SK-N-SH (cell line): ENCODE measurements at regions not wholly inside any gene's neighbourhood (a gene's known extent, or its start where the extent isn't known, plus 50 kb on each side); places are given as distances from the start of the nearest gene placed in this dataset.

Experiments used
- CTCF ChIA-PET: fragments of 300-600, 350-600 bp; formaldehyde crosslinking; extraction: SDS; loops from one replicate; lab custom pipeline; 2021; lab: Yijun Ruan, JAX
- POLR2A ChIA-PET: fragments of 350-600 bp; sonication (Branson Sonifier 250); formaldehyde crosslinking; extraction: SDS; loops from one replicate; lab custom pipeline; 2020; ENCODE audit warnings: antibody characterized with exemption, inconsistent platforms; lab: Yijun Ruan, JAX
- DNase-seq: peaks from one replicate; pipeline ENCODE4 v3.0.0; 2012
- H2AFZ ChIP-seq: fragments of 200-600 bp; sonication (generic); 2 replicates; pipeline ENCODE4 v1.8.1; 2016; ENCODE audit warnings: antibody characterized with exemption, mild to moderate bottlenecking, low read depth
- H3F3A ChIP-seq: fragments of 200-600 bp; sonication (generic); replicated peaks from 2 replicates; pipeline ENCODE3; 2016; ENCODE audit warnings: antibody characterized with exemption, mild to moderate bottlenecking; ENCODE audit not compliant: insufficient read depth
- H3K27ac ChIP-seq, 2 experiments: fragments of 200-500 bp in 1 of 2; fragments of 200-600 bp in 1 of 2; sonication (Bioruptor generic) in 1 of 2; sonication (generic), shearing (Covaris generic) in 1 of 2; 2 replicates each; pipeline versions ENCODE4 v1.5.1 to v1.6.1; 2014 to 2016; ENCODE audit warnings: low read depth in 2 of 2, inconsistent platforms in 1 of 2, low read length in 1 of 2, mild to moderate bottlenecking in 1 of 2, mixed read lengths in 1 of 2
- H3K27me3 ChIP-seq: fragments of 200-600 bp; sonication (generic), shearing (Covaris generic); 2 replicates; pipeline ENCODE4 v1.6.1; 2016; ENCODE audit warnings: mixed run types; ENCODE audit not compliant: insufficient read depth
- H3K36me3 ChIP-seq, 2 experiments: fragments of 200-500 bp in 1 of 2; fragments of 200-600 bp in 1 of 2; sonication (Bioruptor generic) in 1 of 2; sonication (generic) in 1 of 2; replicated peaks in 1 of 2; 2 replicates each; pipeline versions ENCODE3 to v1.5.1; 2014 to 2016; ENCODE audit warnings: low read length in 1 of 2, mild to moderate bottlenecking in 1 of 2; ENCODE audit not compliant: insufficient read depth in 2 of 2, control insufficient read depth in 1 of 2
- H3K4me1 ChIP-seq, 2 experiments: fragments of 200-500 bp in 1 of 2; fragments of 200-600 bp in 1 of 2; sonication (Bioruptor generic) in 1 of 2; sonication (generic), shearing (Covaris generic) in 1 of 2; 2 replicates each; pipeline versions ENCODE4 v1.5.1 to v1.6.1; 2014 to 2016; ENCODE audit warnings: low read depth in 1 of 2, low read length in 1 of 2, mixed run types in 1 of 2; ENCODE audit not compliant: insufficient read depth in 2 of 2, control insufficient read depth in 1 of 2
- H3K4me2 ChIP-seq: fragments of 200-600 bp; sonication (generic), shearing (Covaris generic); 2 replicates; pipeline ENCODE4 v1.6.1; 2017; ENCODE audit warnings: mixed run types
- H3K4me3 ChIP-seq, 2 experiments: fragments of 200-500 bp in 1 of 2; fragments of 200-600 bp in 1 of 2; sonication (Bioruptor generic) in 1 of 2; sonication (generic), shearing (Covaris generic) in 1 of 2; 2 replicates each; pipeline versions ENCODE4 v1.5.1 to v1.8.1; 2014 to 2016; ENCODE audit warnings: low read depth in 2 of 2, inconsistent platforms in 1 of 2, low read length in 1 of 2, mild to moderate bottlenecking in 1 of 2, mixed read lengths in 1 of 2, moderate library complexity in 1 of 2
- H3K79me2 ChIP-seq: fragments of 200-600 bp; sonication (generic); 2 replicates; pipeline ENCODE4 v1.8.1; 2017; ENCODE audit warnings: mild to moderate bottlenecking; ENCODE audit not compliant: insufficient read depth
- H3K9ac ChIP-seq: fragments of 200-600 bp; sonication (generic); 2 replicates; pipeline ENCODE4 v1.6.1; 2017; ENCODE audit warnings: mixed run types
- H3K9me2 ChIP-seq: fragments of 200-600 bp; sonication (generic); 2 replicates; pipeline ENCODE4 v1.6.1; 2017; ENCODE audit warnings: mixed run types
- H3K9me3 ChIP-seq: fragments of 200-600 bp; sonication (generic); 2 replicates; pipeline ENCODE4 v1.6.1; 2017; ENCODE audit warnings: mixed run types, mild to moderate bottlenecking, moderate library complexity
- H4K20me1 ChIP-seq: fragments of 200-600 bp; sonication (generic); 2 replicates; pipeline ENCODE4 v1.6.1; 2017; ENCODE audit warnings: mild to moderate bottlenecking, mixed run types; ENCODE audit not compliant: insufficient read depth
- CHD2 ChIP-seq: fragments of 150-350 bp; IDR thresholded peaks from 2 replicates; pipeline ENCODE4 v1.6.1; 2018; ENCODE audit warnings: low read length; ENCODE audit not compliant: partially characterized antibody
- ELF1 ChIP-seq: IDR thresholded peaks from 2 replicates; pipeline ENCODE4 v1.4.0; 2012
- FOXJ3 ChIP-seq: sonication (generic); formaldehyde crosslinking; IDR thresholded peaks from 2 replicates; pipeline ENCODE4 v1.5.1; 2020; ENCODE audit warnings: mild to moderate bottlenecking, missing genetic modification reagents
- FOXM1 ChIP-seq: IDR thresholded peaks from 2 replicates; pipeline ENCODE4 v1.4.0; 2012; ENCODE audit warnings: low read depth, mild to moderate bottlenecking
- GABPA ChIP-seq: IDR thresholded peaks from 2 replicates; pipeline ENCODE4 v1.4.0; 2012; ENCODE audit warnings: low read depth, mild to moderate bottlenecking
- GATA2 ChIP-seq: sonication (generic); formaldehyde crosslinking; IDR thresholded peaks from 2 replicates; pipeline ENCODE4 v1.5.0; 2020; ENCODE audit warnings: mild to moderate bottlenecking, missing genetic modification reagents
- NFIC ChIP-seq: IDR thresholded peaks from 2 replicates; pipeline ENCODE4 v1.4.0; 2012; ENCODE audit warnings: borderline replicate concordance
- PBX3 ChIP-seq: IDR thresholded peaks from 2 replicates; pipeline ENCODE4; 2012
- RAD21 ChIP-seq: IDR thresholded peaks from 2 replicates; pipeline ENCODE4 v1.6.1; 2012; ENCODE audit warnings: mild to moderate bottlenecking, low read length
- RFX5 ChIP-seq: IDR thresholded peaks from 2 replicates; pipeline ENCODE4 v1.6.1; 2012; ENCODE audit warnings: mild to moderate bottlenecking, improper control_type of control experiment, low read length
- SIN3A ChIP-seq: IDR thresholded peaks from 2 replicates; pipeline ENCODE4 v1.6.1; 2012; ENCODE audit warnings: low read depth, mild to moderate bottlenecking, low read length, moderate library complexity, borderline replicate concordance
- YY1 ChIP-seq: IDR thresholded peaks from 2 replicates; pipeline ENCODE4 v1.4.0; 2012; ENCODE audit warnings: low read depth, mild to moderate bottlenecking
- ZBTB33 ChIP-seq: IDR thresholded peaks from 2 replicates; pipeline ENCODE4 v1.4.0; 2012; ENCODE audit warnings: low read depth, borderline replicate concordance
- WGBS: methylation state at CpG from one replicate; pipeline ENCODE4 v1.1.6; 2017; ENCODE audit warnings: low lambda C conversion rate; 5-methylcytosine and 5-hydroxymethylcytosine counted together
- TF ChIP-seq, protein P1 (sequence below): fragments of 200-600 bp; sonication (generic); IDR thresholded peaks from 2 replicates; pipeline ENCODE4 v1.6.1; 2017; ENCODE audit warnings: antibody characterized with exemption, mild to moderate bottlenecking, moderate library complexity
- TF ChIP-seq, protein P2 (sequence below): IDR thresholded peaks from 2 replicates; pipeline ENCODE4 v1.4.0; 2012; ENCODE audit warnings: low read depth
- TF ChIP-seq, protein P3 (sequence below): IDR thresholded peaks from 2 replicates; pipeline ENCODE4 v1.6.1; 2012; ENCODE audit warnings: mild to moderate bottlenecking, low read depth, low read length, moderate library complexity
- TF ChIP-seq, protein P4 (sequence below): fragments of 150-350 bp; IDR thresholded peaks from 2 replicates; pipeline ENCODE4 v1.6.1; 2017; ENCODE audit warnings: antibody characterized with exemption, low read length, low read depth, borderline replicate concordance

GRCh38 chr13:43985422-43986072 is 105.8 kb downstream of the LACC1 start:
- Histone ChIP-seq H3K4me3 (no peak overlapping the region), H3K9ac (no peak overlapping the region), H3K4me1 (no peaks in the 10 kb centered on the region; a peak in 1 of 4 replicates), H3K4me2 (no peak overlapping the region), H2AFZ (no peak overlapping the region)
- DNase-seq, result no peak
- ChIA-PET CTCF (interaction anchor here (1.1 to 1.6 kb wide), 2 partner anchors 42 to 497 kb away, joined by 3 read pairs; no protein-coding TSS in a partner anchor), POLR2A (no interaction called here)
- TF ChIP-seq SIN3A (no peak), ELF1 (no peak), ZBTB33 (no peak), RFX5 (no peak), FOXJ3 (CRISPR knock-in tag) (no peak), PBX3 (no peak), RAD21 (no peak), GATA2 (CRISPR knock-in tag) (no peak), GABPA (no peak), NFIC (no peak), YY1 (no peak), CHD2 (no peak), FOXM1 (no peak)
- TF ChIP-seq, protein P1, sequence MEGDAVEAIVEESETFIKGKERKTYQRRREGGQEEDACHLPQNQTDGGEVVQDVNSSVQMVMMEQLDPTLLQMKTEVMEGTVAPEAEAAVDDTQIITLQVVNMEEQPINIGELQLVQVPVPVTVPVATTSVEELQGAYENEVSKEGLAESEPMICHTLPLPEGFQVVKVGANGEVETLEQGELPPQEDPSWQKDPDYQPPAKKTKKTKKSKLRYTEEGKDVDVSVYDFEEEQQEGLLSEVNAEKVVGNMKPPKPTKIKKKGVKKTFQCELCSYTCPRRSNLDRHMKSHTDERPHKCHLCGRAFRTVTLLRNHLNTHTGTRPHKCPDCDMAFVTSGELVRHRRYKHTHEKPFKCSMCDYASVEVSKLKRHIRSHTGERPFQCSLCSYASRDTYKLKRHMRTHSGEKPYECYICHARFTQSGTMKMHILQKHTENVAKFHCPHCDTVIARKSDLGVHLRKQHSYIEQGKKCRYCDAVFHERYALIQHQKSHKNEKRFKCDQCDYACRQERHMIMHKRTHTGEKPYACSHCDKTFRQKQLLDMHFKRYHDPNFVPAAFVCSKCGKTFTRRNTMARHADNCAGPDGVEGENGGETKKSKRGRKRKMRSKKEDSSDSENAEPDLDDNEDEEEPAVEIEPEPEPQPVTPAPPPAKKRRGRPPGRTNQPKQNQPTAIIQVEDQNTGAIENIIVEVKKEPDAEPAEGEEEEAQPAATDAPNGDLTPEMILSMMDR, result no peak
- TF ChIP-seq, protein P2, sequence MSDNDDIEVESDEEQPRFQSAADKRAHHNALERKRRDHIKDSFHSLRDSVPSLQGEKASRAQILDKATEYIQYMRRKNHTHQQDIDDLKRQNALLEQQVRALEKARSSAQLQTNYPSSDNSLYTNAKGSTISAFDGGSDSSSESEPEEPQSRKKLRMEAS, result no peak
- TF ChIP-seq, protein P3, sequence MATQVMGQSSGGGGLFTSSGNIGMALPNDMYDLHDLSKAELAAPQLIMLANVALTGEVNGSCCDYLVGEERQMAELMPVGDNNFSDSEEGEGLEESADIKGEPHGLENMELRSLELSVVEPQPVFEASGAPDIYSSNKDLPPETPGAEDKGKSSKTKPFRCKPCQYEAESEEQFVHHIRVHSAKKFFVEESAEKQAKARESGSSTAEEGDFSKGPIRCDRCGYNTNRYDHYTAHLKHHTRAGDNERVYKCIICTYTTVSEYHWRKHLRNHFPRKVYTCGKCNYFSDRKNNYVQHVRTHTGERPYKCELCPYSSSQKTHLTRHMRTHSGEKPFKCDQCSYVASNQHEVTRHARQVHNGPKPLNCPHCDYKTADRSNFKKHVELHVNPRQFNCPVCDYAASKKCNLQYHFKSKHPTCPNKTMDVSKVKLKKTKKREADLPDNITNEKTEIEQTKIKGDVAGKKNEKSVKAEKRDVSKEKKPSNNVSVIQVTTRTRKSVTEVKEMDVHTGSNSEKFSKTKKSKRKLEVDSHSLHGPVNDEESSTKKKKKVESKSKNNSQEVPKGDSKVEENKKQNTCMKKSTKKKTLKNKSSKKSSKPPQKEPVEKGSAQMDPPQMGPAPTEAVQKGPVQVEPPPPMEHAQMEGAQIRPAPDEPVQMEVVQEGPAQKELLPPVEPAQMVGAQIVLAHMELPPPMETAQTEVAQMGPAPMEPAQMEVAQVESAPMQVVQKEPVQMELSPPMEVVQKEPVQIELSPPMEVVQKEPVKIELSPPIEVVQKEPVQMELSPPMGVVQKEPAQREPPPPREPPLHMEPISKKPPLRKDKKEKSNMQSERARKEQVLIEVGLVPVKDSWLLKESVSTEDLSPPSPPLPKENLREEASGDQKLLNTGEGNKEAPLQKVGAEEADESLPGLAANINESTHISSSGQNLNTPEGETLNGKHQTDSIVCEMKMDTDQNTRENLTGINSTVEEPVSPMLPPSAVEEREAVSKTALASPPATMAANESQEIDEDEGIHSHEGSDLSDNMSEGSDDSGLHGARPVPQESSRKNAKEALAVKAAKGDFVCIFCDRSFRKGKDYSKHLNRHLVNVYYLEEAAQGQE, result no peak
- TF ChIP-seq, protein P4, sequence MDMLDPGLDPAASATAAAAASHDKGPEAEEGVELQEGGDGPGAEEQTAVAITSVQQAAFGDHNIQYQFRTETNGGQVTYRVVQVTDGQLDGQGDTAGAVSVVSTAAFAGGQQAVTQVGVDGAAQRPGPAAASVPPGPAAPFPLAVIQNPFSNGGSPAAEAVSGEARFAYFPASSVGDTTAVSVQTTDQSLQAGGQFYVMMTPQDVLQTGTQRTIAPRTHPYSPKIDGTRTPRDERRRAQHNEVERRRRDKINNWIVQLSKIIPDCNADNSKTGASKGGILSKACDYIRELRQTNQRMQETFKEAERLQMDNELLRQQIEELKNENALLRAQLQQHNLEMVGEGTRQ, result no peak
- TF ChIP-seq, all 33 proteins: peak for 0
- H4K20me1 ChIP-seq, result no peaks in the 10 kb centered on the region
- no peaks in the 10 kb centered on the region for H3K9me2 ChIP-seq
- H3K27ac ChIP-seq, result no peak overlapping the region
- no peaks in the 10 kb centered on the region for H3K27me3 ChIP-seq
- no peaks in the 10 kb centered on the region for H3K9me3 ChIP-seq
- no peaks in the 10 kb centered on the region for H3K36me3 ChIP-seq
- H3K79me2 ChIP-seq, result no peaks in the 10 kb centered on the region
- WGBS, result 77% methylated on average over 5 of the region's 5 CpGs
- no peaks in the 10 kb centered on the region for H3F3A ChIP-seq
